Cardiac muscle cell (in vitro differentiated cells and primary cell): ENCODE measurements at regions not wholly inside any gene's neighbourhood (a gene's known extent, or its start where the extent isn't known, plus 50 kb on each side); places are given as distances from the start of the nearest gene placed in this dataset.

Experiments used
- DNase-seq, 2 donors: peaks; one replicate each; pipeline versions ENCODE4 v3.0.0 to v3.0.0-alpha.2; 2010 to 2017; ENCODE audit warnings: low read depth in 1 of 2, low spot score in 1 of 2
- H3K27ac ChIP-seq: fragments of 200-600 bp; sonication (generic); 2 replicates; pipeline ENCODE4 v1.5.1; 2016
- H3K27me3 ChIP-seq: fragments of 200-600 bp; sonication (generic); 2 replicates; pipeline ENCODE4 v1.6.0; 2016; ENCODE audit warnings: control low read depth
- H3K36me3 ChIP-seq: fragments of 200-600 bp; sonication (generic); 2 replicates; pipeline ENCODE4 v1.5.1; 2016; ENCODE audit warnings: control low read depth
- H3K4me1 ChIP-seq: fragments of 200-600 bp; sonication (generic); 2 replicates; pipeline ENCODE4 v1.8.1; 2017; ENCODE audit warnings: low read depth, mild to moderate bottlenecking, mixed run types
- H3K4me3 ChIP-seq: fragments of 200-600 bp; sonication (generic); 2 replicates; pipeline ENCODE4 v1.5.1; 2016; ENCODE audit warnings: mild to moderate bottlenecking
- H3K9me3 ChIP-seq: fragments of 200-600 bp; sonication (generic); 2 replicates; pipeline ENCODE4 v1.5.1; 2017; ENCODE audit warnings: low read depth, mild to moderate bottlenecking, control low read depth
- CTCF ChIP-seq: IDR thresholded peaks from 2 replicates; pipeline ENCODE4 v1.5.1; 2012; ENCODE audit warnings: low read depth, mild to moderate bottlenecking, low read length

GRCh38 chr7:67453580-67454380 is 457.1 kb downstream of the TYW1 start:
- no peak for TF ChIP-seq CTCF
- no peaks in the 10 kb centered on the region for H3K27me3 ChIP-seq
- no peak overlapping the region for H3K4me3 ChIP-seq
- no peaks in the 10 kb centered on the region for H3K36me3 ChIP-seq
- H3K9me3 ChIP-seq = no peaks in the 10 kb centered on the region
- DNase-seq = peak in 1 of 2 donors; percentile 21
- H3K27ac ChIP-seq = no peak overlapping the region
- peaks cover 7% of the 10 kb centered on the region for H3K4me1 ChIP-seq

GRCh38 chr7:67455508-67455907 is 458.9 kb downstream of the TYW1 start:
- H3K4me3 ChIP-seq = no peak overlapping the region
- H3K4me1 ChIP-seq = peaks cover 7% of the 10 kb centered on the region
- no peak for DNase-seq
- no peak for TF ChIP-seq CTCF
- no peaks in the 10 kb centered on the region for H3K36me3 ChIP-seq
- H3K27ac ChIP-seq = no peak overlapping the region
- H3K9me3 ChIP-seq = no peaks in the 10 kb centered on the region
- H3K27me3 ChIP-seq = no peaks in the 10 kb centered on the region

GRCh38 chr7:67462781-67463191 is 466.2 kb downstream of the TYW1 start:
- peaks cover 5% of the 10 kb centered on the region for H3K4me1 ChIP-seq
- no peak for TF ChIP-seq CTCF
- H3K27ac ChIP-seq = peak overlapping the region; percentile 15
- no peak overlapping the region for H3K4me3 ChIP-seq
- no peaks in the 10 kb centered on the region for H3K27me3 ChIP-seq
- DNase-seq = peak; percentile 9 to 73
- no peaks in the 10 kb centered on the region for H3K36me3 ChIP-seq
- no peaks in the 10 kb centered on the region for H3K9me3 ChIP-seq

GRCh38 chr7:67463316-67463715 is 466.7 kb downstream of the TYW1 start:
- Histone ChIP-seq H3K27ac (no peak overlapping the region), H3K4me3 (no peak overlapping the region), H3K36me3 (no peaks in the 10 kb centered on the region), H3K4me1 (peaks cover 5% of the 10 kb centered on the region), H3K9me3 (no peaks in the 10 kb centered on the region), H3K27me3 (no peaks in the 10 kb centered on the region)
- DNase-seq = no peak
- no peak for TF ChIP-seq CTCF

- no peak for DNase-seq
- no peaks in the 10 kb centered on the region for H3K36me3 ChIP-seq
- no peaks in the 10 kb centered on the region for H3K27me3 ChIP-seq
- H3K9me3 ChIP-seq = no peaks in the 10 kb centered on the region
- no peak overlapping the region for H3K27ac ChIP-seq
- no peak overlapping the region for H3K4me3 ChIP-seq
- no peak for TF ChIP-seq CTCF
- peaks cover 5% of the 10 kb centered on the region for H3K4me1 ChIP-seq
These were observed 467.4 kb downstream of the TYW1 start for GRCh38 chr7:67463983-67464382.
